H9 (cell line): ENCODE measurements at regions not wholly inside any gene's neighbourhood (a gene's known extent, or its start where the extent isn't known, plus 50 kb on each side); places are given as distances from the start of the nearest gene placed in this dataset.

Experiments used
- DNase-seq: peaks from one replicate; pipeline ENCODE4 v3.0.0-alpha.2; 2017
- H2AFZ ChIP-seq: one replicate; pipeline ENCODE4 v1.6.1; 2013; ENCODE audit warnings: mild to moderate bottlenecking, low read length, control low read depth, moderate library complexity
- H2AK5ac ChIP-seq: 2 replicates; pipeline ENCODE4 v1.6.1; 2013; ENCODE audit warnings: low read length, control low read depth, mixed read lengths; ENCODE audit not compliant: insufficient read length
- H2BK120ac ChIP-seq: one replicate; pipeline ENCODE4 v1.6.1; 2013; ENCODE audit warnings: low read depth, mild to moderate bottlenecking, low read length, control low read depth, inconsistent platforms; ENCODE audit not compliant: poor library complexity, severe bottlenecking
- H2BK12ac ChIP-seq: 2 replicates; pipeline ENCODE4 v1.6.1; 2013; ENCODE audit warnings: low read length, control low read depth, mixed read lengths, low read depth; ENCODE audit not compliant: insufficient read length
- H2BK15ac ChIP-seq: 2 replicates; pipeline ENCODE4 v1.6.1; 2013; ENCODE audit warnings: low read depth, low read length, control low read depth
- H2BK20ac ChIP-seq: one replicate; pipeline ENCODE4 v1.6.1; 2013; ENCODE audit warnings: low read depth, mild to moderate bottlenecking, low read length, control low read depth, inconsistent platforms; ENCODE audit not compliant: poor library complexity, severe bottlenecking
- H2BK5ac ChIP-seq: 2 replicates; pipeline ENCODE4 v1.6.1; 2013; ENCODE audit warnings: low read length, control low read depth, mixed read lengths; ENCODE audit not compliant: insufficient read length
- H3K14ac ChIP-seq: 2 replicates; pipeline ENCODE4 v1.6.1; 2013; ENCODE audit warnings: low read length, control low read depth; ENCODE audit not compliant: insufficient read depth
- H3K18ac ChIP-seq: 2 replicates; pipeline ENCODE4 v1.6.1; 2013; ENCODE audit warnings: low read depth, mild to moderate bottlenecking, mixed read lengths, low read length, control low read depth; ENCODE audit not compliant: insufficient read length
- H3K23ac ChIP-seq: 2 replicates; pipeline ENCODE4 v1.6.1; 2013; ENCODE audit warnings: low read length, control low read depth, mixed read lengths, low read depth; ENCODE audit not compliant: insufficient read length
- H3K23me2 ChIP-seq: 2 replicates; pipeline ENCODE4 v1.6.1; 2013; ENCODE audit warnings: low read depth, mild to moderate bottlenecking, mixed read lengths, low read length, control low read depth; ENCODE audit not compliant: insufficient read length, poor library complexity, severe bottlenecking
- H3K27ac ChIP-seq: 2 replicates; pipeline ENCODE4 v1.5.1; 2013; ENCODE audit warnings: low read length, control low read depth, mixed read lengths, low read depth; ENCODE audit not compliant: insufficient read length
- H3K27me3 ChIP-seq: 2 replicates; pipeline ENCODE4 v1.6.1; 2013; ENCODE audit warnings: low read length, control low read depth, inconsistent platforms; ENCODE audit not compliant: insufficient read depth
- H3K4ac ChIP-seq: 2 replicates; pipeline ENCODE4 v1.6.1; 2013; ENCODE audit warnings: low read depth, mild to moderate bottlenecking, control low read depth, inconsistent platforms, low read length, moderate library complexity
- H3K4me1 ChIP-seq: 2 replicates; pipeline ENCODE4 v1.6.1; 2013; ENCODE audit warnings: low read length, control low read depth, inconsistent platforms; ENCODE audit not compliant: insufficient read depth
- H3K4me2 ChIP-seq: 2 replicates; pipeline ENCODE4 v1.6.1; 2013; ENCODE audit warnings: low read length, control low read depth, mixed read lengths; ENCODE audit not compliant: insufficient read length, insufficient read depth
- H3K56ac ChIP-seq: 2 replicates; pipeline ENCODE4 v1.6.1; 2013; ENCODE audit warnings: low read depth, mild to moderate bottlenecking, mixed read lengths, low read length, control low read depth; ENCODE audit not compliant: insufficient read length
- H3K79me1 ChIP-seq: 2 replicates; pipeline ENCODE4 v1.6.1; 2013; ENCODE audit warnings: low read depth, mild to moderate bottlenecking, moderate library complexity, low read length, control low read depth, inconsistent platforms; ENCODE audit not compliant: insufficient read depth, poor library complexity, severe bottlenecking
- H3K79me2 ChIP-seq: 2 replicates; pipeline ENCODE4 v1.6.1; 2013; ENCODE audit warnings: low read length, control low read depth, inconsistent platforms; ENCODE audit not compliant: insufficient read depth
- H3K9ac ChIP-seq: 2 replicates; pipeline ENCODE4 v1.6.1; 2013; ENCODE audit warnings: low read length, control low read depth, mixed read lengths; ENCODE audit not compliant: insufficient read length; ENCODE audit errors: extremely low read depth
- H3K9me3 ChIP-seq: one replicate; pipeline ENCODE4 v1.6.1; 2013; ENCODE audit warnings: low read depth, low read length, inconsistent platforms; ENCODE audit not compliant: control insufficient read depth
- H3T11ph ChIP-seq: one replicate; pipeline ENCODE4 v1.6.1; 2013; ENCODE audit warnings: mild to moderate bottlenecking, low read length, control low read depth, inconsistent platforms
- H4K20me1 ChIP-seq: one replicate; pipeline ENCODE4 v1.6.1; 2013; ENCODE audit not compliant: control insufficient read depth, insufficient read length, insufficient read depth
- H4K5ac ChIP-seq: 2 replicates; pipeline ENCODE4 v1.6.1; 2013; ENCODE audit warnings: low read depth, mild to moderate bottlenecking, mixed read lengths, low read length, control low read depth; ENCODE audit not compliant: insufficient read length
- H4K8ac ChIP-seq: replicated peaks from 2 replicates; pipeline ENCODE4 v1.6.1; 2013; ENCODE audit warnings: low read length, control low read depth, mixed read lengths, low read depth; ENCODE audit not compliant: insufficient read length
- H4K91ac ChIP-seq: 2 replicates; pipeline ENCODE4 v1.6.1; 2013; ENCODE audit warnings: low read depth, mild to moderate bottlenecking, moderate library complexity, mixed read lengths, low read length, control low read depth; ENCODE audit not compliant: insufficient read length
- H3K27ac Mint-ChIP-seq, 3 experiments: 2 replicates in 2 of 3; 3 replicates in 1 of 3; pipeline ENCODE4 v1.8.0; 2020 to 2021; ENCODE audit warnings: mixed read lengths in 3 of 3, mild to moderate bottlenecking in 1 of 3, moderate library complexity in 1 of 3
- H3K27me3 Mint-ChIP-seq: 2 replicates; pipeline ENCODE4 v1.8.0; 2021; ENCODE audit warnings: low read depth, mild to moderate bottlenecking, moderate library complexity, mixed read lengths
- H3K36me3 Mint-ChIP-seq, 3 experiments: 2 replicates in 2 of 3; 3 replicates in 1 of 3; pipeline ENCODE4 v1.8.0; 2020 to 2021; ENCODE audit warnings: low read depth in 3 of 3, mixed read lengths in 3 of 3; ENCODE audit not compliant: insufficient read depth in 1 of 3
- H3K4me1 Mint-ChIP-seq, 2 experiments: 2 replicates each; pipeline ENCODE4 v1.8.0; 2020; ENCODE audit warnings: mixed read lengths in 2 of 2
- H3K4me3 Mint-ChIP-seq, 2 experiments: 2 replicates in 1 of 2; 3 replicates in 1 of 2; pipeline ENCODE4 v1.8.0; 2020 to 2021; ENCODE audit warnings: mild to moderate bottlenecking in 2 of 2, mixed read lengths in 2 of 2, moderate library complexity in 1 of 2
- H3K9me3 Mint-ChIP-seq, 2 experiments: 2 replicates in 1 of 2; 3 replicates in 1 of 2; pipeline ENCODE4 v1.8.0; 2020; ENCODE audit warnings: mild to moderate bottlenecking in 2 of 2, mixed read lengths in 2 of 2, moderate library complexity in 1 of 2
- WGBS: extraction: QIAGEN DNeasy Blood & Tissue Kit; methylation state at CpG from one replicate; pipeline ENCODE4 v1.1.7; 2013; ENCODE audit warnings: missing lambda C conversion rate, low lambda C conversion rate, mixed read lengths; ENCODE audit not compliant: insufficient read length; ENCODE audit errors: extremely low coverage; 5-methylcytosine and 5-hydroxymethylcytosine counted together
- TF ChIP-seq, protein P1 (sequence below): fragments of 200-600 bp; sonication (generic); conservative IDR thresholded peaks from 3 replicates; pipeline ENCODE4 v1.8.0; 2021; ENCODE audit warnings: antibody characterized with exemption, mild to moderate bottlenecking

DNA sequence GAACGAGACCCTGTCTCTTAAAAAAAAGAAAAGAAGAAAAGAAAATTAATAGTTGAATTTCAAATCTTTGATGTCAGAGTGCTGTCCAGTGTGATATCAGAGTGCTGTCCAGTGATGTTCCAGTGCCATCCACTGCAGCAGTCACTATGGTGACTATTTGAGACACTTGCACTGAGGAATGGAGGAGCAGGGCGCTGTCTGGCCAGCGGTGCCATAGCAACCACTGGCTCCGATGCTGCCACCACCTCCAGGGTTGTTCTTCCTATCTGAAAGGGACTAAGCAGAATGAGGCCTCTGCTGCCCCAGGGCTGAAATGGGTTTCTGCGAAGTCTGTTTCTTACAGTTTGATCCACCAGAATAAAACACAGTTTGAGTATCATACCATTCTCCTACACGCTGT is 272.9 kb downstream of the NUAK1 start:
- no peak overlapping the region for H4K91ac ChIP-seq
- no peak for DNase-seq
- H3K9ac ChIP-seq, result no peak overlapping the region
- no peak overlapping the region for H2BK5ac ChIP-seq
- no peaks in the 10 kb centered on the region; a peak in 1 of 5 replicates for H3K9me3 Mint-ChIP-seq
- peaks cover 6% of the 10 kb centered on the region for H3K4me1 ChIP-seq
- H4K8ac ChIP-seq, result no peak overlapping the region
- no peak overlapping the region for H3T11ph ChIP-seq
- no peak overlapping the region for H2BK120ac ChIP-seq
- H3K23ac ChIP-seq, result no peak overlapping the region
- H3K79me2 ChIP-seq, result no peaks in the 10 kb centered on the region
- H3K56ac ChIP-seq, result no peak overlapping the region
- H3K36me3 Mint-ChIP-seq, result no peaks in the 10 kb centered on the region
- no peaks in the 10 kb centered on the region for H3K79me1 ChIP-seq
- no peak overlapping the region for H2BK20ac ChIP-seq
- no peak overlapping the region; the same call in 1 of the 2 replicates for H3K14ac ChIP-seq
- no peak overlapping the region for H3K27ac ChIP-seq
- H3K27me3 Mint-ChIP-seq, result peaks cover 1% of the 10 kb centered on the region; the same call in 1 of the 2 replicates
- no peak overlapping the region for H2BK15ac ChIP-seq
- TF ChIP-seq, protein P1, sequence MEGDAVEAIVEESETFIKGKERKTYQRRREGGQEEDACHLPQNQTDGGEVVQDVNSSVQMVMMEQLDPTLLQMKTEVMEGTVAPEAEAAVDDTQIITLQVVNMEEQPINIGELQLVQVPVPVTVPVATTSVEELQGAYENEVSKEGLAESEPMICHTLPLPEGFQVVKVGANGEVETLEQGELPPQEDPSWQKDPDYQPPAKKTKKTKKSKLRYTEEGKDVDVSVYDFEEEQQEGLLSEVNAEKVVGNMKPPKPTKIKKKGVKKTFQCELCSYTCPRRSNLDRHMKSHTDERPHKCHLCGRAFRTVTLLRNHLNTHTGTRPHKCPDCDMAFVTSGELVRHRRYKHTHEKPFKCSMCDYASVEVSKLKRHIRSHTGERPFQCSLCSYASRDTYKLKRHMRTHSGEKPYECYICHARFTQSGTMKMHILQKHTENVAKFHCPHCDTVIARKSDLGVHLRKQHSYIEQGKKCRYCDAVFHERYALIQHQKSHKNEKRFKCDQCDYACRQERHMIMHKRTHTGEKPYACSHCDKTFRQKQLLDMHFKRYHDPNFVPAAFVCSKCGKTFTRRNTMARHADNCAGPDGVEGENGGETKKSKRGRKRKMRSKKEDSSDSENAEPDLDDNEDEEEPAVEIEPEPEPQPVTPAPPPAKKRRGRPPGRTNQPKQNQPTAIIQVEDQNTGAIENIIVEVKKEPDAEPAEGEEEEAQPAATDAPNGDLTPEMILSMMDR, result no peak
- WGBS, result no CpG with 5 or more reads among the region's 6 CpGs
- no peak overlapping the region for H2BK12ac ChIP-seq
- H2AK5ac ChIP-seq, result no peak overlapping the region
- H3K4ac ChIP-seq, result no peak overlapping the region
- no peak overlapping the region for H3K4me2 ChIP-seq
- peaks cover 6 to 7% of the 10 kb centered on the region in 2 experiments for H3K4me1 Mint-ChIP-seq
- no peak overlapping the region for H2AFZ ChIP-seq
- no peak overlapping the region for H3K18ac ChIP-seq
- H3K27ac Mint-ChIP-seq, result no peak overlapping the region; a peak in 1 of 7 replicates
- H3K23me2 ChIP-seq, result no peaks in the 10 kb centered on the region
- H3K4me3 Mint-ChIP-seq, result no peak overlapping the region
- no peaks in the 10 kb centered on the region for H3K9me3 ChIP-seq
- H4K20me1 ChIP-seq, result no peaks in the 10 kb centered on the region
- H4K5ac ChIP-seq, result no peak overlapping the region
- no peaks in the 10 kb centered on the region for H3K27me3 ChIP-seq
